ENCODE measurements at regions not wholly inside any gene's neighbourhood (a gene's known extent, or its start where the extent isn't known, plus 50 kb on each side); places are given as distances from the start of the nearest gene placed in this dataset.

- TF ChIP-seq CTCF (IDR thresholded peaks at IDR 0.05; ENCODE audit: low read depth, low read length, missing input control) (no peak), NR2F2 (IDR thresholded peaks at IDR 0.05) (no peak), YY1 (IDR thresholded peaks at IDR 0.05) (no peak), MAX (IDR thresholded peaks at IDR 0.05) (no peak), ATF3 (IDR thresholded peaks at IDR 0.05) (no peak), HNF4A (conservative IDR thresholded peaks at IDR 0.05) (no peak), RXRA (IDR thresholded peaks at IDR 0.05) (no peak), TAF1 (conservative IDR thresholded peaks at IDR 0.05) (no peak), RAD21 (IDR thresholded peaks at IDR 0.05) (no peak)
Measured at GRCh38 chr11:116148645-116149044, 624.1 kb downstream of the BUD13 start.
